ENCODE measurements at regions not wholly inside any gene's neighbourhood (a gene's known extent, or its start where the extent isn't known, plus 50 kb on each side); places are given as distances from the start of the nearest gene placed in this dataset.

DNA sequence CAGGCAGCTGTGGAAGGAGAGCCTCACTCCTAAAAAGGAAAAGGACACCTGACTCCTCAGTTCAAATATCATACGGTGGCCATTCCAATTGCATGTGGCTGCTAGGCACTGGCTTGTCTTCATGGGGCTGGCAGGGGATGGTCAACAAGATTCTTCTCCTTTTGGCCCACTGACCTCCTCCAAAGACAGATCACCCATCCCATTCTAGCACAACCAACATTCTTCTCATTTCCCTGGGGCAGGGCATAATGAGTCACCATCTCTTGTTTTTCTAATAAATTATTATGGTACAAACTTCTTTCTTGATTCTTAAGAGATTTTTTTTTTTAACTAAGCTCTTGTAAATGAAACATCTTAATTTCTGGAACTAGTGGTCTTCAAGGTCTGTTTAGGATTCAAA lies 136.7 kb upstream of the NBEA start:
- TF ChIP-seq EP300 (IDR thresholded peaks at IDR 0.05) (no peak), POLR2A (IDR thresholded peaks at IDR 0.05) (no peak), POLR2AphosphoS5 (IDR thresholded peaks at IDR 0.05) (no peak)
- TF ChIP-seq, protein P1, sequence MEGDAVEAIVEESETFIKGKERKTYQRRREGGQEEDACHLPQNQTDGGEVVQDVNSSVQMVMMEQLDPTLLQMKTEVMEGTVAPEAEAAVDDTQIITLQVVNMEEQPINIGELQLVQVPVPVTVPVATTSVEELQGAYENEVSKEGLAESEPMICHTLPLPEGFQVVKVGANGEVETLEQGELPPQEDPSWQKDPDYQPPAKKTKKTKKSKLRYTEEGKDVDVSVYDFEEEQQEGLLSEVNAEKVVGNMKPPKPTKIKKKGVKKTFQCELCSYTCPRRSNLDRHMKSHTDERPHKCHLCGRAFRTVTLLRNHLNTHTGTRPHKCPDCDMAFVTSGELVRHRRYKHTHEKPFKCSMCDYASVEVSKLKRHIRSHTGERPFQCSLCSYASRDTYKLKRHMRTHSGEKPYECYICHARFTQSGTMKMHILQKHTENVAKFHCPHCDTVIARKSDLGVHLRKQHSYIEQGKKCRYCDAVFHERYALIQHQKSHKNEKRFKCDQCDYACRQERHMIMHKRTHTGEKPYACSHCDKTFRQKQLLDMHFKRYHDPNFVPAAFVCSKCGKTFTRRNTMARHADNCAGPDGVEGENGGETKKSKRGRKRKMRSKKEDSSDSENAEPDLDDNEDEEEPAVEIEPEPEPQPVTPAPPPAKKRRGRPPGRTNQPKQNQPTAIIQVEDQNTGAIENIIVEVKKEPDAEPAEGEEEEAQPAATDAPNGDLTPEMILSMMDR (IDR thresholded peaks at IDR 0.05) = no peak

Data from gastroesophageal sphincter (tissue), 3 donors.